ENCODE measurements at regions not wholly inside any gene's neighbourhood (a gene's known extent, or its start where the extent isn't known, plus 50 kb on each side); places are given as distances from the start of the nearest gene placed in this dataset.

- Mint-ChIP-seq H3K9me3 (ENCODE audit: unreplicated experiment) (peaks cover 9% of the 10 kb centered on the region), H3K4me3 (ENCODE audit: unreplicated experiment) (no peak overlapping the region), H3K27me3 (ENCODE audit: low read depth, unreplicated experiment) (no peaks in the 10 kb centered on the region), H3K36me3 (ENCODE audit: low read depth, unreplicated experiment) (no peaks in the 10 kb centered on the region), H3K4me1 (ENCODE audit: low read depth, unreplicated experiment) (no peaks in the 10 kb centered on the region), H3K27ac (ENCODE audit: unreplicated experiment) (no peak overlapping the region)
- no peaks in the 10 kb centered on the region for H3K9me3 ChIP-seq (ENCODE audit: insufficient read depth, low read depth, low read length)
- no peaks in the 10 kb centered on the region for H3K36me3 ChIP-seq (ENCODE audit: insufficient read depth, low read length)
- DNase-seq (ENCODE audit: low read depth): no peak
- no peak overlapping the region for H3K9ac ChIP-seq (ENCODE audit: low read length)
- H2AFZ ChIP-seq (ENCODE audit: low read depth, low read length): no peak overlapping the region
- no peaks in the 10 kb centered on the region for H3K27me3 ChIP-seq (ENCODE audit: insufficient read depth, low read length)
- H3K4me3 ChIP-seq (ENCODE audit: insufficient read depth, low read depth, low read length): no peak overlapping the region
- no peak for FAIRE-seq
- no peak overlapping the region for H3K4me2 ChIP-seq (ENCODE audit: low read length)
- TF ChIP-seq EZH2 (IDR thresholded peaks at IDR 0.05; ENCODE audit: insufficient read depth, low read length) (no peak), CTCF (IDR thresholded peaks at IDR 0.05; ENCODE audit: insufficient read depth, low read depth, low read length) (no peak)
- no peaks in the 10 kb centered on the region for H3K4me1 ChIP-seq (ENCODE audit: insufficient read depth, low read length)
- no peaks in the 10 kb centered on the region for H4K20me1 ChIP-seq (ENCODE audit: insufficient read depth, low read length)
- no peaks in the 10 kb centered on the region for H3K79me2 ChIP-seq (ENCODE audit: insufficient read depth, low read length)
- no peak overlapping the region for H3K27ac ChIP-seq (ENCODE audit: low read depth, low read length)
These were observed 746.7 kb downstream of the STPG2 start for GRCh38 chr4:97396605-97397004.

- Histone ChIP-seq H3K9me3 (ENCODE audit: insufficient read depth, low read depth, low read length) (no peaks in the 10 kb centered on the region), H3K4me1 (ENCODE audit: insufficient read depth, low read length) (no peaks in the 10 kb centered on the region), H4K20me1 (ENCODE audit: insufficient read depth, low read length) (no peaks in the 10 kb centered on the region), H3K4me3 (ENCODE audit: insufficient read depth, low read depth, low read length) (no peak overlapping the region), H3K36me3 (ENCODE audit: insufficient read depth, low read length) (no peaks in the 10 kb centered on the region), H3K27ac (ENCODE audit: low read depth, low read length) (no peak overlapping the region), H3K79me2 (ENCODE audit: insufficient read depth, low read length) (no peaks in the 10 kb centered on the region), H3K27me3 (ENCODE audit: insufficient read depth, low read length) (no peaks in the 10 kb centered on the region), H2AFZ (ENCODE audit: low read depth, low read length) (no peak overlapping the region), H3K9ac (ENCODE audit: low read length) (no peak overlapping the region), H3K4me2 (ENCODE audit: low read length) (no peak overlapping the region)
- DNase-seq (ENCODE audit: low read depth) (no peak), FAIRE-seq (no peak)
- no peak overlapping the region for H3K27ac Mint-ChIP-seq (ENCODE audit: unreplicated experiment)
- TF ChIP-seq CTCF (IDR thresholded peaks at IDR 0.05; ENCODE audit: insufficient read depth, low read depth, low read length) (no peak), EZH2 (IDR thresholded peaks at IDR 0.05; ENCODE audit: insufficient read depth, low read length) (no peak)
- no peak overlapping the region for H3K4me3 Mint-ChIP-seq (ENCODE audit: unreplicated experiment)
- peaks cover 5% of the 10 kb centered on the region for H3K9me3 Mint-ChIP-seq (ENCODE audit: unreplicated experiment)
- peaks cover 6% of the 10 kb centered on the region for H3K4me1 Mint-ChIP-seq (ENCODE audit: low read depth, unreplicated experiment)
- H3K27me3 Mint-ChIP-seq (ENCODE audit: low read depth, unreplicated experiment): no peaks in the 10 kb centered on the region
- H3K36me3 Mint-ChIP-seq (ENCODE audit: low read depth, unreplicated experiment): no peaks in the 10 kb centered on the region
These were observed 738.3 kb downstream of the STPG2 start for GRCh38 chr4:97404876-97405523.

GRCh38 chr4:97411356-97411755 lies 731.9 kb downstream of the STPG2 start:
- H3K9me3 ChIP-seq (ENCODE audit: insufficient read depth, low read depth, low read length): no peaks in the 10 kb centered on the region
- no peak overlapping the region for H3K27ac ChIP-seq (ENCODE audit: low read depth, low read length)
- TF ChIP-seq EZH2 (IDR thresholded peaks at IDR 0.05; ENCODE audit: insufficient read depth, low read length): no peak
- H3K9ac ChIP-seq (ENCODE audit: low read length): no peak overlapping the region
- H3K27me3 Mint-ChIP-seq (ENCODE audit: low read depth, unreplicated experiment): no peaks in the 10 kb centered on the region
- no peak overlapping the region for H2AFZ ChIP-seq (ENCODE audit: low read depth, low read length)
- H3K4me3 ChIP-seq (ENCODE audit: insufficient read depth, low read depth, low read length): no peak overlapping the region
- H3K79me2 ChIP-seq (ENCODE audit: insufficient read depth, low read length): no peaks in the 10 kb centered on the region
- no peaks in the 10 kb centered on the region for H4K20me1 ChIP-seq (ENCODE audit: insufficient read depth, low read length)
- H3K4me1 ChIP-seq (ENCODE audit: insufficient read depth, low read length): no peaks in the 10 kb centered on the region
- H3K9me3 Mint-ChIP-seq (ENCODE audit: unreplicated experiment): no peaks in the 10 kb centered on the region
- no peaks in the 10 kb centered on the region for H3K27me3 ChIP-seq (ENCODE audit: insufficient read depth, low read length)
- no peaks in the 10 kb centered on the region for H3K4me1 Mint-ChIP-seq (ENCODE audit: low read depth, unreplicated experiment)
- H3K4me3 Mint-ChIP-seq (ENCODE audit: unreplicated experiment): no peak overlapping the region
- no peak overlapping the region for H3K27ac Mint-ChIP-seq (ENCODE audit: unreplicated experiment)
- DNase-seq (ENCODE audit: low read depth) (peak; percentile 45), FAIRE-seq (no peak)
- no peaks in the 10 kb centered on the region for H3K36me3 Mint-ChIP-seq (ENCODE audit: low read depth, unreplicated experiment)
- no peaks in the 10 kb centered on the region for H3K36me3 ChIP-seq (ENCODE audit: insufficient read depth, low read length)
- no peak overlapping the region for H3K4me2 ChIP-seq (ENCODE audit: low read length)
